Keratinocyte (primary cell): ENCODE measurements at regions not wholly inside any gene's neighbourhood (a gene's known extent, or its start where the extent isn't known, plus 50 kb on each side); places are given as distances from the start of the nearest gene placed in this dataset.

Experiments
- DNase-seq: peaks from one replicate; pipeline ENCODE4 v3.0.0-alpha.2; 2011; ENCODE audit warnings: low read depth, missing footprints, low spot score
- FAIRE-seq: peaks from 2 replicates; lab custom pipeline; 2011; peaks lifted over from hg19 to GRCh38; lab: Jason Lieb, UNC
- H2AFZ ChIP-seq: 2 replicates; pipeline ENCODE4 v1.6.0; 2012; ENCODE audit warnings: low read length, control low read depth, inconsistent platforms; ENCODE audit not compliant: control insufficient read depth
- H3K27ac ChIP-seq: 2 replicates; pipeline ENCODE4 v1.5.1; 2011; ENCODE audit warnings: low read length; ENCODE audit not compliant: control insufficient read depth, insufficient read depth
- H3K27me3 ChIP-seq: 3 replicates; pipeline ENCODE4 v1.6.0; 2011; ENCODE audit warnings: low read length; ENCODE audit not compliant: control insufficient read depth, insufficient read depth; ENCODE audit errors: extremely low read depth
- H3K36me3 ChIP-seq, 2 experiments: 2 replicates in 1 of 2; 3 replicates in 1 of 2; pipeline ENCODE4 v1.5.1; 2011; ENCODE audit warnings: low read length in 2 of 2, mild to moderate bottlenecking in 1 of 2; ENCODE audit not compliant: control insufficient read depth in 2 of 2, insufficient read depth in 2 of 2; ENCODE audit errors: extremely low read depth in 1 of 2
- H3K4me1 ChIP-seq: 3 replicates; pipeline ENCODE4 v1.5.1; 2011; ENCODE audit warnings: low read length; ENCODE audit not compliant: control insufficient read depth, insufficient read depth; ENCODE audit errors: extremely low read depth
- H3K4me2 ChIP-seq: 3 replicates; pipeline ENCODE4 v1.6.0; 2011; ENCODE audit warnings: low read depth, low read length; ENCODE audit not compliant: control insufficient read depth, insufficient read depth; ENCODE audit errors: extremely low read depth
- H3K4me3 ChIP-seq, 3 experiments: fragments of 200-600 bp in 1 of 3; sonication (generic) in 1 of 3; 2 replicates in 2 of 3; 3 replicates in 1 of 3; pipeline ENCODE4 v1.5.1; 2011 to 2016; ENCODE audit warnings: low read length in 3 of 3, mild to moderate bottlenecking in 3 of 3, control low read depth in 2 of 3, inconsistent platforms in 1 of 3, low read depth in 1 of 3, mixed read lengths in 1 of 3, mixed run types in 1 of 3, moderate library complexity in 1 of 3; ENCODE audit not compliant: control insufficient read depth in 2 of 3, insufficient read depth in 2 of 3; ENCODE audit errors: extremely low read depth in 1 of 3
- H3K79me2 ChIP-seq: 2 replicates; pipeline ENCODE4 v1.6.0; 2012; ENCODE audit warnings: low read length; ENCODE audit not compliant: control insufficient read depth, insufficient read depth
- H3K9ac ChIP-seq: 3 replicates; pipeline ENCODE4 v1.6.0; 2011; ENCODE audit warnings: low read length; ENCODE audit not compliant: control insufficient read depth, insufficient read depth; ENCODE audit errors: extremely low read depth
- H3K9me1 ChIP-seq: 3 replicates; pipeline ENCODE4 v1.6.0; 2011; ENCODE audit warnings: low read length; ENCODE audit not compliant: control insufficient read depth, insufficient read depth; ENCODE audit errors: extremely low read depth
- H3K9me3 ChIP-seq: 2 replicates; pipeline ENCODE4 v1.5.1; 2012; ENCODE audit warnings: low read depth, low read length; ENCODE audit not compliant: control insufficient read depth
- H4K20me1 ChIP-seq: 3 replicates; pipeline ENCODE4 v1.6.0; 2011; ENCODE audit warnings: low read length; ENCODE audit not compliant: control insufficient read depth, insufficient read depth; ENCODE audit errors: extremely low read depth
- CTCF ChIP-seq, 3 experiments: IDR thresholded peaks in 1 of 3; conservative IDR thresholded peaks in 1 of 3; optimal IDR thresholded peaks in 1 of 3; 2 replicates in 2 of 3; 3 replicates in 1 of 3; pipeline versions ENCODE3 to v1.5.1; 2011; ENCODE audit warnings: low read length in 3 of 3, mild to moderate bottlenecking in 3 of 3, moderate library complexity in 2 of 3, control low read depth in 1 of 3, inconsistent platforms in 1 of 3; ENCODE audit not compliant: insufficient read depth in 2 of 3; ENCODE audit errors: extremely low read depth in 1 of 3
- EZH2 ChIP-seq: IDR thresholded peaks from one replicate; pipeline ENCODE4 v1.6.1; 2012; ENCODE audit warnings: inconsistent platforms, mild to moderate bottlenecking, low read length, moderate library complexity
- dilution Hi-C: fragments of 300-500 bp; cut with MboI; formaldehyde crosslinking; loops from one replicate; pipeline ENCODE4 v1.7.0; 2020; ENCODE audit warnings: low sequenced_read_pairs; ENCODE audit not compliant: extremely low pct_ligation_motif_present

GRCh38 chr6:165877192-165877591 is 214.2 kb upstream of the PDE10A start:
- no peaks in the 10 kb centered on the region for H3K27me3 ChIP-seq
- DNase-seq (no peak), FAIRE-seq (no peak)
- H3K4me3 ChIP-seq: no peak overlapping the region
- TF ChIP-seq EZH2 (no peak), CTCF (optimal IDR thresholded peaks at IDR 0.05 in 1 of 3, IDR thresholded peaks at IDR 0.05 in 1 of 3, conservative IDR thresholded peaks at IDR 0.05 in 1 of 3; ENCODE audit: extremely low read depth in 1 of 3, insufficient read depth in 2 of 3, low read length in 3 of 3) (no peak)
- H3K79me2 ChIP-seq: no peaks in the 10 kb centered on the region
- no peaks in the 10 kb centered on the region for H3K9me3 ChIP-seq
- H3K4me1 ChIP-seq: no peaks in the 10 kb centered on the region
- dilution Hi-C loops: no loop called here
- no peak overlapping the region for H3K9ac ChIP-seq
- no peak overlapping the region for H3K27ac ChIP-seq
- no peaks in the 10 kb centered on the region for H4K20me1 ChIP-seq
- H2AFZ ChIP-seq: no peak overlapping the region
- no peak overlapping the region for H3K4me2 ChIP-seq
- H3K9me1 ChIP-seq: no peaks in the 10 kb centered on the region
- H3K36me3 ChIP-seq: no peaks in the 10 kb centered on the region

- TF ChIP-seq EZH2 (no peak), CTCF (optimal IDR thresholded peaks at IDR 0.05 in 1 of 3, IDR thresholded peaks at IDR 0.05 in 1 of 3, conservative IDR thresholded peaks at IDR 0.05 in 1 of 3; ENCODE audit: extremely low read depth in 1 of 3, insufficient read depth in 2 of 3, low read length in 3 of 3) (no peak)
- no peak overlapping the region for H3K9ac ChIP-seq
- FAIRE-seq: no peak
- no peak overlapping the region for H3K27ac ChIP-seq
- no peaks in the 10 kb centered on the region for H4K20me1 ChIP-seq
- H3K27me3 ChIP-seq: no peaks in the 10 kb centered on the region
- H3K9me1 ChIP-seq: no peaks in the 10 kb centered on the region
- H3K4me1 ChIP-seq: no peaks in the 10 kb centered on the region
- H3K9me3 ChIP-seq: no peaks in the 10 kb centered on the region
- H3K79me2 ChIP-seq: no peaks in the 10 kb centered on the region
- no peak for DNase-seq
- dilution Hi-C loops: no loop called here
- H3K4me3 ChIP-seq: no peak overlapping the region
- H2AFZ ChIP-seq: no peak overlapping the region
- H3K4me2 ChIP-seq: no peak overlapping the region
- no peaks in the 10 kb centered on the region for H3K36me3 ChIP-seq
Observed at GRCh38 chr6:165876588-165876987, 213.5 kb upstream of the PDE10A start.
